GM21360 (cell line): ENCODE measurements at regions not wholly inside any gene's neighbourhood (a gene's known extent, or its start where the extent isn't known, plus 50 kb on each side); places are given as distances from the start of the nearest gene placed in this dataset.

ENCODE experiments used
- ATAC-seq: cut with Tn5 transposase; IDR thresholded peaks from one replicate; pipeline ENCODE4 v1.9.1; 2021; ENCODE audit warnings: mild to moderate bottlenecking, moderate library complexity; ENCODE audit not compliant: unreplicated experiment

DNA sequence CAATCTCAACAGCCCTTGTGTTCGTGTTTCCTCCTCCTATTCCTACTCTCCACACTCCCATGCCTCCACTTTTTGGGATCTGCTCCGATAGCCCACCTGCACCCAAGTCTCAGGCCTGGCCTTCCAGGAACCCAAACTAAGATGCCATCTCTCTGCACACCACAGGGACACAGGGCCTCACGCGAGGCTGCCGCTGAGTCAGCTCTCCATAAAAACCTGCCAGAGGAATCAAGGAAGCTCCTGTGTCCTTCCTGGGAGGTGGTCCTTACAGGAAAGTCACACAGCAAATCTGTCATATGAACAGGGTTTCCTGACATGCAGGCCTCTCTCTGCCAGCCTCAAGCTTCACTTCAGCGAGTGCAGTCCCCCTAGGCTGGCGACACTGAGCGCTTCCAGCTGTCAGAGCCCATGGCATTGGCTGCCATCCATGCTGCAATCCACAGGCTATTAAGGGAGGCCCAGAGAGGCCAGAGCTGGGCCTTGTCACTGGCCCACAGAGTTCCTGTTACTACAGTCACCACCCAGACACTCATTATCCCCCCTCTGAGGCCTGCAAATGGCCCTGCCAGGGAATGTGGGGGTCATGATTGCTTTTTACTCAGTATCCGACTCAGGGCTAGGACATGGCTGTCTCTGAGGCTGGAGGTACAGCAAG is 151.4 kb downstream of the OAT start:
- no peak for ATAC-seq

DNA sequence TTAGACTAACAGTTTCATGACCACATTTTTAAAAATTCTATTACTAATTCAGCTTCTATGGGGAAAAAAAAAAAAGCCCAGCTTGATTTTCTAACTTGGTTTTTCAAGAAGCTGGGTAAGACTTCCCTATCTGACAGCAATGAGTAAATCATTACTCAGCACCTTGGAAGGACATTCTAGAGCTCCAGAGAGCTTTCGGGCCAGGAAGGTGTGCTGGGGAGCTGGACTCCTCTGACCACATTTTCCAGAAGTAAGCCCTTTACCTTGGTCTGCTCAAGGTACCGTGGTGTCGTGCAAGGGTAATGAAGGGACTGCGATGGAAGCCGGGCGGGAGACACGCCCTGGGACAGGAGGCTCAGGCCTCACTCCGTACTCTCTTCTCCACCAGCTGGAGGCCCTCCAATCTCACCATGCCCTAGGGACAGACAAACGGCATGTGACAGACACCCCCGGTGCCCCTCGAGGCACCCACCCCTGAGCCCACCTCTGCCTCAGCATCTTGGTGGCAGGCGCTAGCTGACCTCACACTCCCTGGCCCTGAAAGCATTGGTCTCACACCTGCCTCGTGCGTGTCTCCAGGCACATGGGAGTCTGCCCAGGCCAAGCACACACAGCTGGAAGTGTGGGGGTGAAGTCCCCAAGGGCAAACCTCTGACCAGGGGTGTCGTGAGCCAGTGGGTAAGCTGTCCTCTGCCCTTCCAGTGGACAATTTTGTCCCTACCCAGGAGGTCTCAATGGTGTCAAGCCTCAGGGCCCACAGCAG is 152.1 kb downstream of the OAT start:
- no peak for ATAC-seq

DNA sequence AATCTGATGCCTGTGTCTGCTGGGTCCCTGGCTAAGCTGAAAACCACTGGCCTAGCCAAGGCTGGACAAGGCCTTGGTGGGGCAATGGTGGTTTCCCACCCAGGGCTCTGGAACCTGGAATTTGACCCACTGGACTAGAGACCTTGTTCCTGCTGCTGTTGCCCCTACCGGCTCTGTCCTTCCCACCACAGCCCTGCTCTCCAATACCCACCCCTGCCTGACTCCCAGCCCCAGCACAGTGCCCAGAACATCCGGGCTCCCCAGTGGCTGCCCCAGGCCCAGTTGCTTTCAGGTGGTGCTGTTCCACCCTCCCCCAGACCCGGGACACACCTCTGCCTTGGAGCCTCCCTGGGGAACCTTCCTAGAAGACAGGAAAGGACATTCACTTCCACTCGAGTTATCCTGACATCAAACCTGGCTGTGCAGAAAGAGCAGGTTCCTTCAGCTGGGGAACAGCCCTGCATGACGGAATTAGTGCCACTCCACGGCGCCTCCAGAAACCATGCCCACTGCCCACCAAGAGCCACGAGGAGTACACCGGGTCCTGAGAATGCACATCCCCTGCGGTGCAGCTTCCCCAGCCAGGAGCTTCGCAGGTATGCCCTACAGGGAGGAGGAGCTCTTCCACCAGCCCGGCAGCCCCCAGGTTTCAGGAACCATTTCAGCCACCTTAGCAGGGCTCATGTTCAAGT is 152.8 kb downstream of the OAT start:
- no peak for ATAC-seq

DNA sequence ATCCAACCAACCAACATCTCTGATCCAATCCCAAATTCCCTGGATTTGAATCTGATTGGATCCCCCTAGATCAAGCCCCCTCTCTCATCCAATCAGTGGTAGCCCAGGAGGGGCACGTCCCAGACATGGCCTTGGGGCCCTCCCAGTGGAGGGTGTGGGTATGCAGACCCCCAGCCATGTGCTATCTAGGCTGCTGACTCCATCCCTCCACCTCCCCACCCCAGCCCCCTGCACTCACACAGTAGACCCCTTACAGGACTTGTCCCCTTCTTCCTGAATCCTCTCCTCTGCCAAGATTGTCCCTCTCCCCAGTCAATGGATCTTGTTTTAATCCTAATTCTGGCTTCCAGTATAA is 153.4 kb downstream of the OAT start:
- no peak for ATAC-seq

DNA sequence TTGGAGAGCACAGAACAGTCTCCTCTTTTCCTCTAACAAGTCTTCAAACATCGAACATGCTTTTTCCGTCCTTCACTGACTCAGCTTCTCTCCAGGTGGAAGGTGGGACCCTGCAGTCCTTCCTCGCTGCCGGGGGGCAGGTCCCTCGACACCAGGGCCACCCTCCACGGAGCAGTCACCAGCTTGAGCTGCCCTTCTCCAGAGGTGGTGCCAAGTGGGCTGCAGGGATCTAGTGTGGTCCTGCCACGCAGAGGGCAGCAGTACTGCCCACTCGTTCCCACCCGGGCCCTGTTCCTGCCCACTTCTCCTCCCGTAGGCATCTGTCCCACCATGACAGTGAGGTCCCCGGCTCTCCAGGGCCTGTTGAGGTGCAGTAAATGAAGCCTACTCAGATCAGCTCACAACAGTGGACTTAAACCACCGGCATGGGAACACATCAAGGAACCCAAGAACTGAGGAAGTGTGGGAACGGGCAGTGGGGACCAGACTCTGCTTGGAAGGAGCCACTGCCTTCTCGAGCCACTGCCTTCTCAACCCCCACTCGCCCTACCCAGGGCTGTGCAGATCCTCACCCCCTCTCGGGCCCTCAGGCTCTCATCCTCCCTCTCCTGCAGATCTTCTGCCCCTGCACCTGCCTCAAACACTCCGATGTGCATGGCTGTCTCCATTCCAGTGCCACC is 153.9 kb downstream of the OAT start:
- ATAC-seq: no peak

DNA sequence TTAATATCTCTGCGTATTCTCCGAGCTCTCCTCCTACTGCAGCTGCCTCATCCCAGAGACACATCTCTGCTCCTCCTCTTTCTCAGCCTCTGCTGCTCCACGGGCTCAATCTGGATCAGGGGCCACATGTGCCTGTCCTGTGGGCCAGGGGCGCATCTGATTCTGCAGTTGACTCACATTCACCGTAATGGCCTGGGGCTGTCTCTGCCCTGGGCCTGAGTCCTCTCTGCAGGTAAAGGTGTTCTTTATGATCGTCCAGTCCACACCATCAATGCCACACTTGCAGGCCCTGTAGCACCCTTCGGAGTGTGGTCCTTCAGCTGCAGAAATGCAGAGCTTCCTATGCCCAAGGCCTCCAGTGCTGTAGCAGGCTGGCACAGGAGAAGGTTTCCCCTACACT is 154.5 kb downstream of the OAT start:
- no peak for ATAC-seq

DNA sequence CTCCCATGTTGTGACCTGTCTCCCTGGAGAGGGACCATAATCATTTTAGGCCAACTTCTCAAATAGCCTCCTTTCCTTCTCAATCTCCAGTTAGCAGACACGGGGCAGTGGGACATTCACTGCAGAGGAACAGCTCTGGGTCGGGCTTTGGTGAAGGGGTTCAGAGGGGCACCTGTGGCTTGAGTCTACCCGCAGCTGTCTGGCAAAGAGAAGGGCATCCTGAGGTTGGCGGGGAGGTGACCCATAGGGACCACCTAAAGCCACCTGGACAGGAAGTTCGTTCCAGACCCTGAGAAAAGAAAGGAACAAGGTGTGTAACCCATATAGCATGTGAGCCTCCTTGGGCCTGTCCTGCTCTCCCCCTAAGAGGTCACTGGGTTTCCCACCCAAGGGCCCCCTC is 155.0 kb downstream of the OAT start:
- no peak for ATAC-seq

DNA sequence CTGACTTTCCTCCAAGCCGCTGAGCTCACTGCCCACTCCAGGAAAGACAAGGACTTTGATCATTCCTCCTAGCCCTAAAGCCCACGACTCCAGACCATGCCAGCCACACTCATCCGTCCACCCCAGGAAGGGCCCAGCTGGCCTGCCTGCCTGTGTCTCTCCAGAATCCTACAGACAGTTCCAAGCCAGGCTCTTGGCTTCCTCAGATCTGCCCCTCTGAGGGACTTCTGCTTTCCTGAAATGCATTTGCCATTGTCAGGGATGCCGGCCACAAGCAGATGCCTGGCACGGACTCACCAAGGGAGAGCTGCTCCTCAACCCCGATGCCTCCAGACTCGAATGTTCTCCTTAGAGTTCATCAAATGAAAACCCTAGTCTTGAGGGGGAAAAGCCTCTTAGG is 155.8 kb downstream of the OAT start:
- no peak for ATAC-seq

DNA sequence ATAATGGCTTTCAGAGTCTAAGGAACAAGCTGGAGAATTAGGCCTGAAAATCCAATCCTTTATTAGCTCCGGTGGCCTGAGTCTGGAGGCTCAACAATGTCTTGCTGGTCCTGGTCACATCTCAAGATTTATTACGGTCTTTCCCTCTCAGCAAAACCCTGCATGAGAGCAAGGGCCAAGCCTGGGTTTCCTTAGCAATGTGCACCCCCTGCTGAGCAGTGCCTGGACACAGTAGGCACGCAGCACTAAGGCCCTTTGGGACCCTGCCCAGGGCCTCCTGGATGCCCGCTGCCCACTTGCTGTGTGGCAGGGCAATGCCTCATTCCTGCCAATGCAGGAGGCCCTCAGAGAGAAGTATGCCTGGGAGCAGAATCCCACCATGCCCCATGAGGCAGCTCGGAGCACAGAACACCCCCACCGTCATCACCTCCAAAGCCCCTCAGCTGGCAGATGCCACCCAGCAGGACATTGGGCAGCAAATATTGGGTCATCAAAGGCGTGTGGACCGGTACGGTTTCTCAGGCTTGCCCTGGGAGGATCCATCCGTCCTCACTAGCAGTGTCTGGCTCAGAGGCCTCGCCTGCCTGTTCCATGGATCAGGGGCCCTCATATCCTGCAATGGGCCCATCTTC is 156.4 kb downstream of the OAT start:
- no peak for ATAC-seq

DNA sequence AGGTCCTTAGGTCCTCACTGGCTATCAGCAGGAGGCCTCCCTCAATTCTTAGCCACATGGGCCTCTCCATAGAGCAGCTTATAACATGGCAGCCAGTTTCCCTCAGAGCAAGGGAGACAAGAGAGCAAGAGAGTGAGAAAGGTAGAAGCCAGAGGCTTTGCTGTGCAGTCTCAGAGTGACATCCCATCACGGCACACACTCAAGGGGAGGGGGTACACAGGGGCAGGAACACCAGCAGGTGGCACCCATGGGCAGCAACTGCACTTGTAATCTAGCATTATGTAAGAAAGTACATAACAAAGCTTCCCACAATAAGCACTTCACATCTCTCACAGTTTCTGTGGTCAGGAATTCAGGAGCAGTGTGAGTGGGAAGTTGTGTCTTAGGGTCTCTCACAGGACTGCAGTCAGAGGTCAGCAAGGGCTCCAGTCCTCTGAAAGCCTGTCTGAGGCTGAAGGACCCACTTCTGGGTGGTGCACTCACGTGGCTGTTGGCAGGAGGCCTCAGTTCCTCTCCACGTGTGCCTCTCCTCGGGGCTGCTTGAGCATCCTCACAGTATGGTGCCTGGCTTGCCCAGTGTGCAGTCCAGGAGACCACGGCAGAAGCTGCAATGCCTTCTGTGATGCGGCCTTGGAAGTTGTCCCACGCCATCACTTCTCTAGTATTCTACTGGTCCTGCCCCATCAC is 159.4 kb downstream of the OAT start:
- no peak for ATAC-seq

DNA sequence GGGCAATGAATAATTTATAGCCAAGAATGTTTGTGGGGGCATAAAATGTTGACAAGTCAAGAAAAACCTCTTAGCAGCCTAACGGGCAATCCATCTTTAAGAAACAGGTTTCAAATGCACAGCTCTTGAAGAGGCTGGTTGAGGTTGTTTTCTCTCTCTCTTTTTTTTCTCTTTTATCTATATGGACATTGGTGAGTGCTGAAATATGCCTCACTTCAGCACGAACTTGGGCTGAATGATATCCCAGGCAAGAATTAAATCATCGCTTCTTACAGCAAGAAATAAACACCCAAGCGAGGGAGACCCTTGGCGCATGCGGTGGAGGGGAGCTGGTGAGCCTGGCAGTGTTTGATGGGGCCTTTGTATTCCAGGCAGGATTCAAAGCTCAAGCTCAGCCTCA is 160.9 kb downstream of the OAT start:
- no peak for ATAC-seq

DNA sequence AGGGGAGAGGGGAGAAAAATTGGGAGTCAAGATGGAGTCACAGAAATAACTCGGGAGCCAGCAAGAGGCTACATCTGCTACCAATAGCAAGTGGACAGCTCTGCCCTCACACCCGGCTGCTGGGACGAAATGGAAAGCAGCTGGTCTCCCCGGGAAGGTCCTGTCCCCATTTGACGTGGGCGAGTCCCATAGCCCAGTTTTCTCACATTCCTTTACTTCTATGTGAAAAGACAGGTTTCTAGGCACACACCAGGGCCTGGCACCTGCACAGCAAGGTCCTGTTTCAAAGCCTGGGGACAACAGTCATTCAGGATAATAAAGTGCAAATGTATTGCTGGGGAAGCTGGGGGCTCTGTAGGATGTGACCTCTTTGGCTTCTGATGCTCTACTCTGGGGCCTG is 162.6 kb downstream of the OAT start:
- ATAC-seq: no peak

DNA sequence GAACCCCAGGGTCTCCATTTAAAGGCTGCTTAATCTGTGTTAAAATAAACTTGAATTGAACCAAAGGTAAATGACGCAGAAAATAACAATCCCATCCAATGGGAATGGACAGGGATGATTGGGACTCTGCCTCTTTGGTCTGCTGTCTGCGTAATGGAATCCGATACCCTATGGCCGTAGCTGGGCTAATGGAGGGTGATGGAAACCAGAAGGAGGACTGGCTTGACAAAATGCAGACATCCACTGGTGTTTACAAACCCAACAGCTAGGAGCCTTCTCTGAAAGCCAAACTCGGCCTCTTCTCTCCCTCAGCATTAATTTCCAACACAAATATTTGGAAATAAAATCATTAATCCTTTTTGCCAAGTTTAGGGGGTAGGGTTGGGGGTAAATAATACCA is 162.2 kb upstream of the CHST15 start:
- ATAC-seq: no peak

DNA sequence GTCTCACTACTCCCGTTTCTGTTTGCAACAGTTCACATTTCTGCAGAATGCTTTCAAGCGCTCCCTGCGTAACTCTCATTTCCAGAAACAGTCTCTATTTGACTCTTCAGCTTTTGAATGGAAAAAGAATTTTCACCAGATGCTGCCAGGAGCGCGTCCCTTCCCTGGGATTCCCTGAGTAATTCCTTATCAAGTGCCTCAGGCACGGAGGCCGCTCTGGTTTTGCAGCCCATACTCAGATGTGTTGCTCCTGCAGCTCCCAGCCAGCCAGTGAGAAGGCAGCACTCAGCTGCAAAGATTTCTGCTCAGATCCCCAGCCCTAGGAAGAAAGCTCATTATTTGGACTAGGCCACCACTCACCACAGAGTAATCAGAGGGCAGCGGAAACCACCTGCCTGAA is 161.1 kb upstream of the CHST15 start:
- ATAC-seq: no peak

DNA sequence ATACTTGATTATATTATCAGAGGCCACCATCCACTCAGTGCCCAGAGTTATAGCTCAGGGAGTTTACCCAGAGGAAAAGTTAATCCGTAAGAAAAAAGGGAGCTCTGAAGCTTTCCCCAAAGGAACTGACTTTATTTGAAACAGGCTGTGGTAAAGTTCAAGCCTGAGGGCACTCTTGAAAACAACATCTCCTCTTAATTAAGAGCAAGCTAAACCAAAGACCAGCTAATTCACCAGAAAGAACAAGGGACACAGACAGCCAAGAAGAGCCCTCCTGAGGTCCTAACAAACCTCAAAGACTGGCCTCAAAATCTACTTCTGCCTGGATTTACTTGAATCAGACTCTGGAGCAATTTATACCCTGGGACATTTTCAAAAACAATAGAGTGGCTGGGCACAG is 159.6 kb upstream of the CHST15 start:
- no peak for ATAC-seq

DNA sequence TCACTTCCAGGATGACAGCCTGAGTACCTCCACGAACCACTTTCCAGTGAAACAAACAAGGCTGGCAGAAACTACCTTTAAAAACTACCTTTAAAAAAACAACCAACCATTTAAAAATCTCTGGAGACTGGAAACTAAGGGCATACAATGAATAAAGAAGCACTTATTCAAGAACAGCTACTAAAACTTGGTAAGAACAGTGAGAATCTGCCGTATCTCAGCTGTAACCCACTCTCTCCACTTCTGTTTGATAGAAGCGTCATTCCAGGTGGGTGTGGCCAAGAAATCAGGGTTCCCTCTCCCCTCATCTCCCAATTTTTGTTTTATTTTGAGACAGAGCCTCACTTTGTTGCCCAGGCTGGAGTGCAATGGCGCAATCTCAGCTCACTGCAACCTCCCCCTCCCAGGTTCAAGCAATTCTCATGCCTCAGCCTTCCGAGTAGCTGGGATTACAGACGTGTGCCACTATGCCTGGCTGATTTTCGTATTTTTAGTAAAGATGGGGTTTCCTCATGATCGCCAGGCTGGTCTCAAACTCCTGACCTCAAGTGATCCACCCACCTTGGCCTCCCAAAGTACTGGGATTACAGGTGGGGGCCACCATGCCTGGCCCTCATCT is 158.8 kb upstream of the CHST15 start:
- ATAC-seq: no peak

DNA sequence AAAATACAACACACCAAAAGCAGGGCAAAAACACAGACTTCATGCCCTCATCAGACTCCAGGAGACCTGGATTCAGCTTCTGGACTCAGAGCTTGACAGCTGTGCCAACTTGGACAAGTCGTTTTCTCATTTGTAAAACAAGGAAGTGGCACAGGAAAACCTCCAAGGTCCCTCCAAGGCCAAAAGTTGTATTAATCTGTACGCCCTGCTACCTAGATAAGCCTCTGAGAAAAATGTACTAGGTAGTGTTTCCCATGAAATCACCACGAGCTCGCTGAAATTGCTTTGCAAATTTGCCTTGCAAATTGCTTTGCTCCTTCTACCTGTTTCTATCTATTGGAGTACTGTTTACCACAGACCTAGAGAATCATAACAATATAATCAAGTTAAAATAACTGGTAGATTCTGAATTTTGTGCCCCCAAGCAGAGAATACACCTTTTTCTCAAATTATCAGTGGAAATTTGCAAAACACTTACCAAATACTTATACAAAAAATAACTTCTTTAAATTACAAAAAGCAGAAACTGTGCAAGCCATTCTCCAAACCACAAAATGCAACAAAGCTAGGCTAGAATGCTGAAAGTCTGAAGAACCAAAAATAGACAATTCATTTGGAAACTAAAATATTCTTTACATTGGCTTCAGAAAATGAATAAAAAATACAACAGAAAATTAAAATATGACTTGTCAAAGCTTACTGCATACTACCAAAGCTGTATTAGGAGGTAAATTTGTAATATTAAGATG is 158.1 kb upstream of the CHST15 start:
- no peak for ATAC-seq

DNA sequence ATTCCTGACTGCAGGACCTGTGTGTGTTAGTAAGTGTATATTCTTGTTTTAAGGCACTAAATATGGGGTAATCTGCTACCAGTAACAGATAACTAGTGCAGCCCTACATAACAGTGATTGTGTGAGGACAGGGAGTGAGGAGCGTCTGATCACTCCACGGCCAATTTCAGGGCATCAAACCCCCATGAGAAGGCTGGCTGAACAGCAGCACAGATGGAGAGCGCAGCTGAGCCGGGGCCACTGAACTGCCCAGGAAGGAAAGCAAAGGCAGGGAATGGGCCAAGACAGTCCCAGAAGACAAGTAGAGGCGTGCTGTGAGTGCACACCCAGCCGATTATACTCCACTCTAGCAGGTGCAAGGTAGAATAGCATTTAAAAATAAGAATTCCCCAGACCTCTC is 157.1 kb upstream of the CHST15 start:
- ATAC-seq: no peak

DNA sequence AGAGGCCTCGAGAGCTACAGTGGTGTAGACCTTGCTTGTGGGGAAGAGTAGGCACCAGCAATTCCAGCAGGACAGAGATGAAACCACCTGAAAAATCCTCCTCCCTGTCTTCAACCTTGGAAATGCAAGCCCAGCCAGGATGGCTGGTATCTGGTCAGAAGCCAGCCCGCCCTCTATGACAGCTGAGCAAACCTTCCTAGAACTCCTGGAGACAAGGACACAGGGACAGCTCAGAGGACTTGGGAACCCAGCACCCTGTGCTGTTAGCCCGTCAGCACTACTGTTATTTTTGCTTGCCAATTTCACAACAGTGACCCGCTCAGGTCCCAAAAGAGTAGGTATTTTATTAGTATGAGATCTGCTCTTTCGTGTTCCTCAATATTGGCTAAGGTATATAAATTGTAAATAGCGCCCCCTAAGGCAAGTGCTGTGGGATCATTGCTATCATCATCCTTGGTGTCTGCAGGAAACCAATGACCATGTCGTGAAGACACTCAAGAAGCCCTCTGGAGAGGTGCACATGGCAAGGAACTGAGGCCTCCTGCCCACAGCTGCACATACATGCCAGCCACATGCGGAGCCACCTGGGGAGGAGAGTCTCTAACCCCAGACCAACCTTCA is 156.5 kb upstream of the CHST15 start:
- ATAC-seq: no peak
